ENCODE measurements at regions not wholly inside any gene's neighbourhood (a gene's known extent, or its start where the extent isn't known, plus 50 kb on each side); places are given as distances from the start of the nearest gene placed in this dataset.

GRCh38 chr1:10957133-10957532 is 55.3 kb upstream of the TARDBP start:
- no peak for TF ChIP-seq ZFX (IDR thresholded peaks at IDR 0.05)
- no peak for TF ChIP-seq CTCF (conservative IDR thresholded peaks at IDR 0.05)
- no peak overlapping the region for H3K27ac ChIP-seq

GRCh38 chr1:10958614-10959013 is 53.8 kb upstream of the TARDBP start:
- no peak overlapping the region for H3K27ac ChIP-seq
- TF ChIP-seq CTCF (conservative IDR thresholded peaks at IDR 0.05) (no peak), ZFX (IDR thresholded peaks at IDR 0.05) (no peak)

GRCh38 chr1:10960411-10961299 is 51.8 kb upstream of the TARDBP start:
- H3K27ac ChIP-seq, result no peak overlapping the region
- TF ChIP-seq CTCF (conservative IDR thresholded peaks at IDR 0.05) (peak; percentile 96), ZFX (IDR thresholded peaks at IDR 0.05) (no peak)

GRCh38 chr1:10961300-10961833 is 51.1 kb upstream of the TARDBP start:
- TF ChIP-seq ZFX (IDR thresholded peaks at IDR 0.05) (no peak), CTCF (conservative IDR thresholded peaks at IDR 0.05) (peak; percentile 82)
- no peak overlapping the region for H3K27ac ChIP-seq

GRCh38 chr1:10962483-10962882 is 50.0 kb upstream of the TARDBP start:
- H3K27ac ChIP-seq, result no peak overlapping the region
- no peak for TF ChIP-seq ZFX (IDR thresholded peaks at IDR 0.05)
- no peak for TF ChIP-seq CTCF (conservative IDR thresholded peaks at IDR 0.05)

Measured in C4-2B (cell line).